ENCODE measurements at regions not wholly inside any gene's neighbourhood (a gene's known extent, or its start where the extent isn't known, plus 50 kb on each side); places are given as distances from the start of the nearest gene placed in this dataset.

- FAIRE-seq = no peak
These were observed 500.4 kb downstream of the SLC4A3 start for GRCh38 chr2:220127876-220128275.

- FAIRE-seq = no peak
These were observed 502.0 kb downstream of the SLC4A3 start for GRCh38 chr2:220129391-220129790.

- no peak for FAIRE-seq
These were observed 507.5 kb downstream of the SLC4A3 start for GRCh38 chr2:220134756-220135534.

GRCh38 chr2:220143336-220143735, 515.9 kb downstream of the SLC4A3 start:
- no peak for FAIRE-seq

- no peak for FAIRE-seq
These were observed 517.0 kb downstream of the SLC4A3 start for GRCh38 chr2:220144411-220144810.

- no peak for FAIRE-seq
These were observed 520.0 kb downstream of the SLC4A3 start for GRCh38 chr2:220147161-220148038.

- no peak for FAIRE-seq
These were observed 521.2 kb downstream of the SLC4A3 start for GRCh38 chr2:220148471-220149248.

- no peak for FAIRE-seq
These were observed 523.9 kb downstream of the SLC4A3 start for GRCh38 chr2:220151341-220151740.

GRCh38 chr2:220152281-220152935, 525.0 kb downstream of the SLC4A3 start:
- FAIRE-seq = no peak

- no peak for FAIRE-seq
These were observed 525.7 kb downstream of the SLC4A3 start for GRCh38 chr2:220153118-220153517.

GRCh38 chr2:220154304-220154703, 526.9 kb downstream of the SLC4A3 start:
- FAIRE-seq = no peak

- no peak for FAIRE-seq
These were observed 529.9 kb downstream of the SLC4A3 start for GRCh38 chr2:220157312-220157711.

- FAIRE-seq = no peak
These were observed 532.3 kb downstream of the SLC4A3 start for GRCh38 chr2:220159738-220160137.

GRCh38 chr2:220162320-220162719, 534.9 kb downstream of the SLC4A3 start:
- no peak for FAIRE-seq

- FAIRE-seq = no peak
These were observed 536.1 kb downstream of the SLC4A3 start for GRCh38 chr2:220163486-220163885.

GRCh38 chr2:220165401-220165800, 538.0 kb downstream of the SLC4A3 start:
- no peak for FAIRE-seq

GRCh38 chr2:220166616-220167015, 539.2 kb downstream of the SLC4A3 start:
- FAIRE-seq = no peak

GRCh38 chr2:220167956-220168355, 540.5 kb downstream of the SLC4A3 start:
- no peak for FAIRE-seq

- no peak for FAIRE-seq
These were observed 541.6 kb downstream of the SLC4A3 start for GRCh38 chr2:220168891-220169546.

- no peak for FAIRE-seq
These were observed 547.4 kb downstream of the SLC4A3 start for GRCh38 chr2:220174826-220175225.

GRCh38 chr2:220175967-220176366, 548.5 kb downstream of the SLC4A3 start:
- no peak for FAIRE-seq

Data from islet of Langerhans (tissue), 1 donor.